AG10803 (cell line): ENCODE measurements at regions not wholly inside any gene's neighbourhood (a gene's known extent, or its start where the extent isn't known, plus 50 kb on each side); places are given as distances from the start of the nearest gene placed in this dataset.
A peak's percentile ranks its signal among the peaks of the same experiment; 100 is the strongest.

Source experiments
- DNase-seq: peaks from one replicate; pipeline ENCODE4 v3.0.0; 2010; ENCODE audit warnings: low read depth
- H3K4me3 ChIP-seq: 2 replicates; pipeline ENCODE4 v1.5.1; 2011; ENCODE audit warnings: mild to moderate bottlenecking, low read length, control low read depth
- CTCF ChIP-seq: conservative IDR thresholded peaks from 2 replicates; pipeline ENCODE4 v1.5.1; 2011; ENCODE audit warnings: mild to moderate bottlenecking, low read length, control low read depth, inconsistent platforms

- no peak for TF ChIP-seq CTCF
- DNase-seq: no peak
- no peak overlapping the region for H3K4me3 ChIP-seq
These were observed 65.3 kb upstream of the MYO10 start for GRCh38 chr5:17001428-17001827.

GRCh38 chr5:17004441-17005106, 68.5 kb upstream of the MYO10 start:
- no peak overlapping the region for H3K4me3 ChIP-seq
- TF ChIP-seq CTCF: no peak
- no peak for DNase-seq

GRCh38 chr5:17005107-17005828, 69.2 kb upstream of the MYO10 start:
- H3K4me3 ChIP-seq: no peak overlapping the region
- no peak for TF ChIP-seq CTCF
- DNase-seq: peak; percentile 35

- no peak for TF ChIP-seq CTCF
- DNase-seq: no peak
- no peak overlapping the region for H3K4me3 ChIP-seq
These were observed 76.2 kb upstream of the MYO10 start for GRCh38 chr5:17012289-17012688.

GRCh38 chr5:17014686-17015085, 78.6 kb upstream of the MYO10 start:
- no peak for DNase-seq
- no peak overlapping the region for H3K4me3 ChIP-seq
- TF ChIP-seq CTCF: no peak

- TF ChIP-seq CTCF: no peak
- DNase-seq: no peak
- H3K4me3 ChIP-seq: no peak overlapping the region
These were observed 82.8 kb upstream of the MYO10 start for GRCh38 chr5:17018871-17019270.

- TF ChIP-seq CTCF: no peak
- H3K4me3 ChIP-seq: no peak overlapping the region
- DNase-seq: peak; percentile 55
These were observed 83.2 kb upstream of the MYO10 start for GRCh38 chr5:17019324-17019723.
